SK-N-SH (cell line): ENCODE measurements at regions not wholly inside any gene's neighbourhood (a gene's known extent, or its start where the extent isn't known, plus 50 kb on each side); places are given as distances from the start of the nearest gene placed in this dataset.

Source experiments
- CTCF ChIA-PET: fragments of 300-600, 350-600 bp; formaldehyde crosslinking; extraction: SDS; loops from one replicate; lab custom pipeline; 2021; lab: Yijun Ruan, JAX
- POLR2A ChIA-PET: fragments of 350-600 bp; sonication (Branson Sonifier 250); formaldehyde crosslinking; extraction: SDS; loops from one replicate; lab custom pipeline; 2020; ENCODE audit warnings: antibody characterized with exemption, inconsistent platforms; lab: Yijun Ruan, JAX
- DNase-seq: peaks from one replicate; pipeline ENCODE4 v3.0.0; 2012
- H2AFZ ChIP-seq: fragments of 200-600 bp; sonication (generic); 2 replicates; pipeline ENCODE4 v1.8.1; 2016; ENCODE audit warnings: antibody characterized with exemption, mild to moderate bottlenecking, low read depth
- H3F3A ChIP-seq: fragments of 200-600 bp; sonication (generic); replicated peaks from 2 replicates; pipeline ENCODE3; 2016; ENCODE audit warnings: antibody characterized with exemption, mild to moderate bottlenecking; ENCODE audit not compliant: insufficient read depth
- H3K27ac ChIP-seq, 2 experiments: fragments of 200-500 bp in 1 of 2; fragments of 200-600 bp in 1 of 2; sonication (Bioruptor generic) in 1 of 2; sonication (generic), shearing (Covaris generic) in 1 of 2; 2 replicates each; pipeline versions ENCODE4 v1.5.1 to v1.6.1; 2014 to 2016; ENCODE audit warnings: low read depth in 2 of 2, inconsistent platforms in 1 of 2, low read length in 1 of 2, mild to moderate bottlenecking in 1 of 2, mixed read lengths in 1 of 2
- H3K27me3 ChIP-seq: fragments of 200-600 bp; sonication (generic), shearing (Covaris generic); 2 replicates; pipeline ENCODE4 v1.6.1; 2016; ENCODE audit warnings: mixed run types; ENCODE audit not compliant: insufficient read depth
- H3K36me3 ChIP-seq, 2 experiments: fragments of 200-500 bp in 1 of 2; fragments of 200-600 bp in 1 of 2; sonication (Bioruptor generic) in 1 of 2; sonication (generic) in 1 of 2; replicated peaks in 1 of 2; 2 replicates each; pipeline versions ENCODE3 to v1.5.1; 2014 to 2016; ENCODE audit warnings: low read length in 1 of 2, mild to moderate bottlenecking in 1 of 2; ENCODE audit not compliant: insufficient read depth in 2 of 2, control insufficient read depth in 1 of 2
- H3K4me1 ChIP-seq, 2 experiments: fragments of 200-500 bp in 1 of 2; fragments of 200-600 bp in 1 of 2; sonication (Bioruptor generic) in 1 of 2; sonication (generic), shearing (Covaris generic) in 1 of 2; 2 replicates each; pipeline versions ENCODE4 v1.5.1 to v1.6.1; 2014 to 2016; ENCODE audit warnings: low read depth in 1 of 2, low read length in 1 of 2, mixed run types in 1 of 2; ENCODE audit not compliant: insufficient read depth in 2 of 2, control insufficient read depth in 1 of 2
- H3K4me2 ChIP-seq: fragments of 200-600 bp; sonication (generic), shearing (Covaris generic); 2 replicates; pipeline ENCODE4 v1.6.1; 2017; ENCODE audit warnings: mixed run types
- H3K4me3 ChIP-seq, 2 experiments: fragments of 200-500 bp in 1 of 2; fragments of 200-600 bp in 1 of 2; sonication (Bioruptor generic) in 1 of 2; sonication (generic), shearing (Covaris generic) in 1 of 2; 2 replicates each; pipeline versions ENCODE4 v1.5.1 to v1.8.1; 2014 to 2016; ENCODE audit warnings: low read depth in 2 of 2, inconsistent platforms in 1 of 2, low read length in 1 of 2, mild to moderate bottlenecking in 1 of 2, mixed read lengths in 1 of 2, moderate library complexity in 1 of 2
- H3K79me2 ChIP-seq: fragments of 200-600 bp; sonication (generic); 2 replicates; pipeline ENCODE4 v1.8.1; 2017; ENCODE audit warnings: mild to moderate bottlenecking; ENCODE audit not compliant: insufficient read depth
- H3K9ac ChIP-seq: fragments of 200-600 bp; sonication (generic); 2 replicates; pipeline ENCODE4 v1.6.1; 2017; ENCODE audit warnings: mixed run types
- H3K9me2 ChIP-seq: fragments of 200-600 bp; sonication (generic); 2 replicates; pipeline ENCODE4 v1.6.1; 2017; ENCODE audit warnings: mixed run types
- H3K9me3 ChIP-seq: fragments of 200-600 bp; sonication (generic); 2 replicates; pipeline ENCODE4 v1.6.1; 2017; ENCODE audit warnings: mixed run types, mild to moderate bottlenecking, moderate library complexity
- H4K20me1 ChIP-seq: fragments of 200-600 bp; sonication (generic); 2 replicates; pipeline ENCODE4 v1.6.1; 2017; ENCODE audit warnings: mild to moderate bottlenecking, mixed run types; ENCODE audit not compliant: insufficient read depth
- CHD2 ChIP-seq: fragments of 150-350 bp; IDR thresholded peaks from 2 replicates; pipeline ENCODE4 v1.6.1; 2018; ENCODE audit warnings: low read length; ENCODE audit not compliant: partially characterized antibody
- ELF1 ChIP-seq: IDR thresholded peaks from 2 replicates; pipeline ENCODE4 v1.4.0; 2012
- EP300 ChIP-seq, 2 experiments: IDR thresholded peaks; 2 replicates each; pipeline versions ENCODE4 v1.4.0 to v1.6.1; 2012; ENCODE audit warnings: borderline replicate concordance in 1 of 2, low read depth in 1 of 2, low read length in 1 of 2
- FOSL2 ChIP-seq: IDR thresholded peaks from 2 replicates; pipeline ENCODE4 v1.4.0; 2012; ENCODE audit warnings: low read depth, mild to moderate bottlenecking, moderate library complexity, borderline replicate concordance
- FOXJ3 ChIP-seq: sonication (generic); formaldehyde crosslinking; IDR thresholded peaks from 2 replicates; pipeline ENCODE4 v1.5.1; 2020; ENCODE audit warnings: mild to moderate bottlenecking, missing genetic modification reagents
- IRF3 ChIP-seq: fragments of 150-350 bp; IDR thresholded peaks from 2 replicates; pipeline ENCODE4 v1.6.1; 2016; ENCODE audit warnings: mild to moderate bottlenecking, low read depth, low read length
- MAX ChIP-seq: IDR thresholded peaks from 2 replicates; pipeline ENCODE4 v1.4.0; 2012; ENCODE audit warnings: low read depth
- PBX3 ChIP-seq: IDR thresholded peaks from 2 replicates; pipeline ENCODE4; 2012
- POLR2AphosphoS5 ChIP-seq: IDR thresholded peaks from 2 replicates; pipeline ENCODE4 v1.6.1; 2012; ENCODE audit warnings: low read depth, low read length
- RCOR1 ChIP-seq: fragments of 150-350 bp; IDR thresholded peaks from 2 replicates; pipeline ENCODE4 v1.6.1; 2017; ENCODE audit warnings: antibody characterized with exemption, low read length
- REST ChIP-seq: IDR thresholded peaks from 2 replicates; pipeline ENCODE4 v1.6.1; 2012; ENCODE audit warnings: mild to moderate bottlenecking, low read depth, low read length, moderate library complexity
- RFX5 ChIP-seq: IDR thresholded peaks from 2 replicates; pipeline ENCODE4 v1.6.1; 2012; ENCODE audit warnings: mild to moderate bottlenecking, improper control_type of control experiment, low read length
- RXRA ChIP-seq: IDR thresholded peaks from 2 replicates; pipeline ENCODE4 v1.4.0; 2012; ENCODE audit warnings: low read depth, mild to moderate bottlenecking, borderline replicate concordance
- SIN3A ChIP-seq: IDR thresholded peaks from 2 replicates; pipeline ENCODE4 v1.6.1; 2012; ENCODE audit warnings: low read depth, mild to moderate bottlenecking, low read length, moderate library complexity, borderline replicate concordance
- SMC3 ChIP-seq: IDR thresholded peaks from 2 replicates; pipeline ENCODE4 v1.6.1; 2012; ENCODE audit warnings: low read depth, low read length, improper control_type of control experiment
- TEAD4 ChIP-seq: IDR thresholded peaks from 2 replicates; pipeline ENCODE4 v1.4.0; 2012; ENCODE audit warnings: mild to moderate bottlenecking, borderline replicate concordance; ENCODE audit not compliant: insufficient read depth
- USF2 ChIP-seq: fragments of 150-350 bp; IDR thresholded peaks from 2 replicates; pipeline ENCODE4 v1.6.1; 2017; ENCODE audit warnings: antibody characterized with exemption, low read length, low read depth, borderline replicate concordance
- YY1 ChIP-seq: IDR thresholded peaks from 2 replicates; pipeline ENCODE4 v1.4.0; 2012; ENCODE audit warnings: low read depth, mild to moderate bottlenecking
- WGBS: methylation state at CpG from one replicate; pipeline ENCODE4 v1.1.6; 2017; ENCODE audit warnings: low lambda C conversion rate; 5-methylcytosine and 5-hydroxymethylcytosine counted together

GRCh38 chr18:25799231-25799630, 291.2 kb downstream of the SS18 start:
- Histone ChIP-seq H3K9me2 (no peaks in the 10 kb centered on the region), H3K9ac (no peak overlapping the region), H3F3A (no peaks in the 10 kb centered on the region), H4K20me1 (no peaks in the 10 kb centered on the region), H3K27me3 (no peaks in the 10 kb centered on the region), H3K4me3 (no peak overlapping the region), H3K79me2 (no peaks in the 10 kb centered on the region), H2AFZ (no peak overlapping the region), H3K36me3 (no peaks in the 10 kb centered on the region), H3K4me2 (no peak overlapping the region), H3K9me3 (no peaks in the 10 kb centered on the region), H3K4me1 (peaks cover 0 to 2% of the 10 kb centered on the region in 2 experiments; a peak in 1 of 4 replicates), H3K27ac (no peak overlapping the region)
- ChIA-PET POLR2A (no interaction called here), CTCF (no interaction called here)
- WGBS = 80% methylated on average over 3 of the region's 3 CpGs
- TF ChIP-seq PBX3 = no peak
- no peak for TF ChIP-seq EP300 (IDR thresholded peaks at IDR 0.05; ENCODE audit: borderline replicate concordance in 1 of 2, low read depth in 1 of 2, low read length in 1 of 2)
- no peak for TF ChIP-seq POLR2AphosphoS5
- no peak for TF ChIP-seq YY1
- TF ChIP-seq FOSL2 = no peak
- TF ChIP-seq TEAD4 = no peak
- TF ChIP-seq RFX5 = no peak
- TF ChIP-seq SMC3 = no peak
- TF ChIP-seq MAX = no peak
- TF ChIP-seq CHD2 = no peak
- no peak for TF ChIP-seq RXRA
- TF ChIP-seq SIN3A = no peak
- TF ChIP-seq RCOR1 = no peak
- TF ChIP-seq ELF1 = no peak
- TF ChIP-seq IRF3 = no peak
- TF ChIP-seq FOXJ3 (CRISPR knock-in tag) = no peak
- TF ChIP-seq USF2 = no peak
- no peak for TF ChIP-seq REST
- DNase-seq = no peak
